ENCODE measurements at regions not wholly inside any gene's neighbourhood (a gene's known extent, or its start where the extent isn't known, plus 50 kb on each side); places are given as distances from the start of the nearest gene placed in this dataset.
A peak's percentile ranks its signal among the peaks of the same experiment; 100 is the strongest.

DNA sequence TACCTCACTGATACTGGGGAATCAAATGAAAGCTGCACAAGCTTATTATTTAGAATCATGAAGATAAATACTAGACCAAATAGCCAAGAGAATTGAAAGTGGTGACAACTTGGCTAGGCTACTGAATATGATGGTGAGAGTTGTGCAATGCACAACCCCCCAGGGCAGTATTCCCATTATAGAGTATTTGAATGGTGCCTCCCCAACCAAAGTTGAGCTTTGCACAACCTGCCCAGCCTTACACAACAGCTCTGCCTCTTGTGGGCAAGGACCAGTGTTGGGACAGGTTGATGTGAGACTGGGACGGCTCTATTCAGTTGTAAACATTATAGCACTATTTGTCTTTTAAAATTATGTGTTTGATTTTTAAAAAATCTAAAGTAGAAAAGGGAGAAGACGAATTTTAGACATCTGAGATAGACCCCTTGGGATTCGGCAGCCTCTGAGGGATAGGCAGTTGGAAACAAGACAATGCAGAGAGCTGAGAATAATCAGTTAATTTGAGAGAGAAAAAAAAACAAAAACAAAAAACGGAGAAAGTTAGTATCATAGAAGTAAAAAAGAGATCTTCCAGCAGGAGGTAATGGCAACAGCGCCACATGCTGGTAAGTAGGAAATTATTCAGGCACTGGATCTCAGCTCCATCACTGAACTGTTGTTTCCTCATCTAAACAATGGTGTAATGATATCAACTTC lies 91.0 kb upstream of the KCNA3 start:
- DNase-seq (ENCODE audit: low read depth) = no peak

DNA sequence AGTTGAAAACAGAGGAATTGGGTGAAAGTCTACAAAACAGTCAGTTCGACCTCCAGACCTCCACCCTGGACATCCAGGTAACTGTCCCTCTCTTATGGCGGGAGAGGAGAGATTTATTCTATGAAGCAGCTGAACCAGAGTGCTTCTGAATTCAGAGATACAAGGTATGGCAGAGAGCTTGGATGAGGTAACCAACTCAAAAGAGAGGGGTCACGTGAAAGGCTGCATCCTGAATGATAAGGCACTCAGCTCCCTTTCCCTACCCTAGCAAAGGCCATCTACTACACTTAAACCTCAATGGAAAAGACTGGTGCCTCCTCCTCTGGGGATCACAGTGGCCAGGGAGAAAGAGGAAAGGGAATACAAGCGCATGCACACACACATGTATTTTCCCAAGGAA lies 88.4 kb upstream of the KCNA3 start:
- no peak for DNase-seq (ENCODE audit: low read depth)

DNA sequence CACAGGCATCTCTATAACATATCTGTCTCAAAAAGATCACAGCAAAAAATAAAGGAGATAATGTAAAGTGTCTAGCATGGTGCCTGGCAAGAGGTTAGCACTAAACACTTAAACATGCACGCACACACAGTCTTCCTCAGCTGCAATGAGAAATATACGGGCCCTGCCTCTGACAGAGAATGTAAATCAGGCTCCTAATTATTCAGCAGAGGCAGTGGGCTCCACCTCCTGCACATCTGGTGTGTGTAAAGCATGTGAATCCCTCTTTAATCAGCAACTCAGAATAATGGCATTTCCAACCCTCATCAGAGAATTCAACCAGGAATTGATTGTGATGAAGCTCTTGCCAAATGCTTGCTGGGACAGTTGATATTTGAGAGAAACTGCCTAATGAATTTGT lies 85.6 kb upstream of the KCNA3 start:
- no peak for DNase-seq (ENCODE audit: low read depth)

DNA sequence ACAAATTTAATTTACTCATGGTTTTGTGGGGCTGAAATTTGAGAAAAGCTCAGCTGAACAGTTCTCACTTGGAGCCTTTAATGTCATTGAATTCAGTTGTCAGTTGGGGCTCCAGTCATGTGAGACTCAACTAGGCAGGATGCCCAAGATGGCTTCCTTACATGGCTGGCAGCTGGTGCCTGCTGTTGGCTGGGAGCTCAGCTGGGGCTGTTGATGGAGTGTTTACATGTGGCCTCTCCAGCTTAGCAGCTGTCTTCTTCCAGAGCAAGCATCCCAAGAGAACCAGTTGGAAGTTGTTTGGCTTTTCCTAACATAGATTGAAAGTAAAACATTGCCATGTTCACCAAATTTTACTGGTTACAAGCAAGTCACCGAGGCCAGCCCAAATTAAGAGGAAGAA lies 81.8 kb upstream of the KCNA3 start:
- DNase-seq (ENCODE audit: low read depth) = no peak

DNA sequence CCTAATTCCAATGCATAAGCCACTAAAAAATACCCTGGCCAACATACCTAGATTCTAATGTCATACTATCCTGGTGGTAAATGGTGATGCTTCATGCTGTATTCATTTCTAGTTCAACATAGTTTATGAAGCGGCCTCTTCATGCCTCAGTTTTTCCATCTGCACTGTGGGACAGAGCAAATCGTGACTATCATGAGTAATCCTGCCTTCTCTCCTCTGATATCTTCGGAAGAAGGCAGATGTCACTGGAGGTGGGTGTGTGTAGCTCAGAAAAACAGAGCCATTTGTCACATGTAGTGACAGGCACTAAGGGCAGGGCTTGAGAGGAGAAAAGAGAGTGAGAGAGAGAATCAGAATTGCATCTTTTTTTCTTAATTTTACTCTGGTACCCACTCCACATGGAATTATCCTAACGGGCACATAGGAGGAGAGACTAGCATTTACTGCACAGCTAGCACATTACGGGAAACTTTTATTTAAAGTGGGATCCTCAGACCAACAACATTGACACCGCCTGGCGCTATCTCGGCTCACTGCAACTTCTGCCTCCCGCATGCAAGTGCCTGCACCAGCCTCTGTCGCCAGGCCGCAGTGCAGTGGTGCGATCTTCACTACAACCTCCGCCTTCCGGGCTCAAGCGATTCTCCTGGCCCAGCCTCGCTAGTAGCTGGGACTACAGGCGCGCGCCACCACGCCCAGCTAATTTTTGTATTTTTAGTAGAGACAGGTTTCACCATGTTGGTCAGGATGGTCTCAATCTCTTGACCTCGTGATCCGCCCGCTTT lies 78.4 kb upstream of the KCNA3 start:
- DNase-seq (ENCODE audit: low read depth) = no peak

DNA sequence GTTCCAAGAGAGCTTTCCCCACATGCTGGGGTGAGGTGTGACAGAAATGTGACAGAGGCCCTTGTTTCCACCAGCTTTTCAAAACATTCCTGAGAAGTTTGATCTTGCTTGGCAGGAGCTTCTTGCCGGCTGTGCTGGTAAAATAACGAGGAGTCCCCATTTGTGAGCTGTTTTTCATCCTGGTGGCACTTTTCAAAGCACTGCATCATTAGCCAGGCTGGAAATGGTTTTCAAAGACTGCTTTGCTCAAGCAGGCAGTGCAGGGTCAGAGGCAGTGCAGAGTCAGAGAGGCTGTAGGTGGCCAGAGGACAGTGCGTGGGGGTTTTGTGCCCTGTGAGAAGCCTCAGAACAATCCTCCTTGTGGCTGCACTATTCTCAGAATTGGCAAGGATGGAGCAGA lies 75.8 kb upstream of the KCNA3 start:
- DNase-seq (ENCODE audit: low read depth) = no peak

DNA sequence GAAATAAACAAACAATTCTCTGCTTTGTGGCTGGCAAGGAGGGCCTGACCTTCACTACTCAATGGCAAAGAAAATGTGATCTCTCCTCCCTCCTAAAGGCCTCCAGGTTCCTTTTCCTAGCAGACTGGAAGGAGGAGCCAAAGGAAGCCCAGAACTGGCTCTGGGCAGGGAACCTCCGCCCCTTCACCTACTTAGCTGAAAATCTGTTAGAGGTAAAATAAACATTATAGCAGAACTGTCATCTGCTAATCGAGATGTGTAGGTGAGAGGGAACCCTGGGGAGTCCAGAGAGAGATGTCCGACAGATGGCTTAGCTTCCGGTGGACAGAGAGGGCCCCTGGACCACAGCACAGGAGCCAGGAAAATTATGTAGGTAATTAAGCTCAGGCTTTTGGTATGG lies 75.2 kb upstream of the KCNA3 start:
- DNase-seq (ENCODE audit: low read depth) = no peak

DNA sequence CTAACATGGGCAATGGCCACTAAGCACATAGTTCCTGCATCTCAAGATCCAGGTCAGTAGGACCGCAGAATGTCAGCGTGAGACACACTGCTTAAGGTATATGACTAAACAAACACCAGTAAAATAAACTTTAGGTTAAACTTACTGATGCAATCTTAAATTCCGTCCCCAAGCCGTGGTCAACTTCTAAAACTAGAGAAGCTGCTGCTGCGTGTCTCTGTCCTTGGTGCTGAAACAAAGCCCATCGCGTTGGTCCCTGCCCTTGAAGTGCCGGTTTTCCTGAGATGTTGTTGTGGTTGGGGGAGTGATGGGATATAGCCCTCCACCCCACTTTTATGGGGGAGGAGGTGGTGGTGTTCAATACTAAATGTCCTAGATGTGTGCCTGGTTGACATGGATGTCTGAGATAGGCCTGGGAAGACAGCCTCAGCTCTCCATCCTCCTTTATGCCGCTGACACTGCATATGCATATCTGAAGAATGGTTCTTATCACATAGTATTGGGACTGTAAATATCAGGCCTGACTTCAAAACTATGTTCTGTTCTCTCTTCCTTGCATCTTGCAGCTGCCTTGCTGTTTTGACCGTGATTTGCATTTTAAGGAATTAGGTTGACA lies 72.0 kb upstream of the KCNA3 start:
- DNase-seq (ENCODE audit: low read depth) = peak; percentile 27

DNA sequence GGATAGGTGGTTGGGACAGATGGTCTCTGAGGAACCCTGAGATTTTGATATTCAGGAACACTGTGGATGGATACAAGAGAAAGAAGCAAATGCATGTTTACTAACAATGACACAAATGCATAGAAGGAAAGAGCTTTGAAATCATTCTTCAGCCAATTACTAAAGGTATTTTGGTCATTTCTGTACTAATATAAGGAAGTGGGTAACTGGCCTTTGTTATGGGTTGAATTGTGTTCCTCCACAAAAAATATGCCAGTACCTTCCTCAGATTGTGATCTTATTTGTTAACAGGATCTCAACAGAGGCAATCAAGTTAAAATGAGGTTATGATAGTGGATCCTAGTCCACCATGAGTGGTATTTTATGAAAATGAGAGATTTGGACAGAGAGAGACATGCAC lies 68.7 kb upstream of the KCNA3 start:
- DNase-seq (ENCODE audit: low read depth) = no peak

DNA sequence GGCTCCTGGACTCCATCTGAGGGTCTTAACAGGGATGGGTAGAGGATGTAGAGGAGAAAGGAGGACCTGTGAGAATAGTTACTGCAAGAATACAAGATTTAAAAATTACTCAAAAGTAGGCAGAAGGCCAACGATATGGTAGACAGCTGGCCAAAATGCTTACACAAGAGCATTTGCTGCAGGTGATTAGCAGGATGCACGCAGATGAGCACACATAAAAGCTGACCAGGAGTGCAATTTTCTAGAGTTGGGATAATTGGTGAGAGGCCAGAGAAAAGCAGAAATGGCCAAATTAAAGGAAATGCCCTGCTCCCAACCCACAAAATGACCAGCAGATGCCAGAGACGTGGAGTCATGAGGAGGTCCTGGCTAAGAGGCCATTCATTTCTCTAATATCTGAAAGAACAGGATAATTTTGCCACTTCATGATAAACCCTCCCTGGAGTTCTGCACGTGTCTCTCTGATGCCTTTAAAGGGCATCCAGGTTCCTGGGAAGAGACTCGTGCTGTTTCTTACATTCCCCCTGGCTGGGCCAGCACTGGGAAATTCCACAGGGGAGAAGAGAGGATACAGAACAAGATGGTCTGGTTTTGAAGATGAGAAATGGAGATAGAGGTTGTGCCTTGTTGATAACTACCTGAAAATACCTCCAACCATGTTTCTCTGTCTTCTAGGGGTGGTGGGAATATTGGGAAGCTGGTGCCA lies 62.3 kb upstream of the KCNA3 start:
- no peak for DNase-seq (ENCODE audit: low read depth)

DNA sequence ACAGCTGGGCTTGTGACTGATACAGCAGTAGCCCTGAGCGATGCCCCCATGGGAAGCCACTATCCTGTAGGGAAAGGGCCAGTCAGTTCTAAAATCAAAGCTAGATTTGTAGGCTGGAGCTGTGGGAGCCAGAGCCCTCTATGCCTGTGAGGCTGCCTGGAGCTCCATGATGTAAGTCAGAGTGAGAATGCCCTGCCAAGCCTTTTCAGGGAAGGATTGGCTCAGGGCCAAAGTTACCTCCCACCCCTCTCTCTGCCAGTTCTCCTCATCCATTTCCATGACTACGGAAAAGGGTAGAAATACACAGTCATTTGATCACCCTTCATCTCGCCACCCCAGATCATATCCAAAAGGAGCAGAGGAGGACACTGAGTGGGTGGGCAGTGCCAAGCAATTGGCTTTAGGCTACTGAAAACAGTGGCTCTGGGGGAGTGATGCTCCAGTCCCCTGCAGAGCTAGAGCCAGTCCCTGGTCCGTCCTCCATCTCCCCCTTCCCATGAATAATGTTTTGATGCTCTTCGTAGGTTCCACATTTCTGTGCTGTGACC lies 59.5 kb upstream of the KCNA3 start:
- DNase-seq (ENCODE audit: low read depth) = no peak

DNA sequence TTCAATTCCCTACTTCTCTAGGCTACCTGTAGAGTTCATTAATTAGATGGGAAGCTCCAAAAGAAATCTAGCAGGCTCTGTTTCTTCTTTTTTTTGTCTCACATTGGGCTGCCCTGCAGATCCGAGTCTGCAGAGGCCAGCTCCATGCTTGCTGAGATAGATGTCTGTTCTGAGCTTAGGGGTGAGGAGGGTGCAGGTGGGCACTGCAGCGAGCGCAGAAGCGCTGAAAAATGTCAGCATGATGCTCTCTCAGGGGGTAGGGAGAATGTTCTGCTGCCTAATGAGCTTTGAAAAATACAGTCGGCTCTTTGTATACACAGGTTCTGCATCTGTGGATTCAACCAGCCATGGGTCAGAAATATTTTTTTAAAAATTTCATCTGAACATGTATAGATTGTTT lies 56.8 kb upstream of the KCNA3 start:
- no peak for DNase-seq (ENCODE audit: low read depth)

DNA sequence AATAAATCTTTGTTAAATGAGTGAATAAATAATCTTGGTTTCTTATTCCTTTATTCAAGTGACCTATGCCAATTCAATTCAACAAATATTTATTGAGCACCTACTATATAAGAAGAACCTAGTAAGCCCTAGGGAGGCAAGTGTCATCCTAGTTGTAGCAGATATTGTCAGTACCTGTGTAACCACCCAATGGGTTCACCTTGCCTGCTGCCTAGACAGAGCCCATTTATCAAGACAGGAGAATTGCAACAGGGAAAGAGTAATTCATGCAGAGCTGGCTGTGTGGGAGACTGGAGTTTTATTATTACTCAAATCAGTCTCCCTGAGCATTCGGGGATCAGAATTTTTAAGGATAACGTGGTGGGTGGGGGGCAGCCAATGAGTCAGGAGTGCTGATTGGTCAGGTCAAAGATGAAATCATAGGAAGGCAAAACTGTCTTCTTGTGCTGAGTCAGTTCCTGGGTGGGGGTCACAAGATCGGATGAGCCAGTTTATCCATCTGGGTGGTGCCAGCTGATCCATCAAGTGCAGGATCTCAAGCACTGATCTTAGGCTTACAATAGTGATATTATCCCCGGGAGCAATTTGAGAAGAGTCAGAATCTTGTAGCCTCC lies 53.8 kb upstream of the KCNA3 start:
- no peak for DNase-seq (ENCODE audit: low read depth)

DNA sequence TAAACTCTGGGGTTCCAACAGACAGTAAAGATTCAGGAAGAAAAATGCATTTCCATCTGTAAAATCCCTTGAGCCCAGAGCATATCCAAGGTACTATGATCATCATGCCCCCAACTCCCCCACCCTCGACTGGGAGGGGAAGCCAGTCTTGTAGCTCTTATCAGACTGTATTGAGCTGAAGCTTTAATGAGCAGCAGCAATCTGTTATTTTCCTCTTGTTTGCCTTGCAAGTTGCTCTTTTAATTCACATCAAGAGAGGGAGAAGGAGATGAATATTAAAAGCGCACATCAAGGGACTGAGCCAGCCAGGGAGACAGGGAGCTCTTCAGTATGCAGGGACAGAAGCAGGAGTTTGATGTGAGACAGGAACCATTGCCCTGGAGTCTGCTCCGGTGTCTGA lies 52.5 kb upstream of the KCNA3 start:
- no peak for DNase-seq (ENCODE audit: low read depth)

DNA sequence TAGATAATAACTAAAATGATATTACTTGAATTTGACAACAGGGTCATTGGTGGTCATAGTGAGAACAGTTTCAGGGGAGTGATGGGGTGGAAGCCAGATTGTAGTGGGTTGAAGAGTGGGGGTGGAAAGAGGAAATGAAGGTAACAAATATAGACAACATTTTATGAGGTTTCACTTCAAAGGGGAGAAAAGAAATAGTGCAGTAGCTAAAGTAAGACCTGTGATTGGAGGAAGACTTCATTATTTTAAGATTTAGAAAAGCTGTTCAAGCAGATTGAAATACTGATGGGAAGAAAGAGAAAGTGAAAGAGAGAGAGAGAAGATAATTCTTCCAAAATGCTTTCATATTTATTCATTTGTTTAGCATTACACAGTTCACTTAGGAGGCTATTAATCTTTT lies 52.0 kb upstream of the KCNA3 start:
- DNase-seq (ENCODE audit: low read depth) = no peak
